SU-DHL-6 (cell line): ENCODE measurements at regions not wholly inside any gene's neighbourhood (a gene's known extent, or its start where the extent isn't known, plus 50 kb on each side); places are given as distances from the start of the nearest gene placed in this dataset.

Experiments used
- H2AFZ ChIP-seq: fragments of 200-600 bp; sonication (generic); 2 replicates; pipeline ENCODE4 v1.6.1; 2014; ENCODE audit warnings: low read depth, mild to moderate bottlenecking, moderate library complexity, mixed read lengths, antibody characterized with exemption, low read length; ENCODE audit not compliant: severe bottlenecking
- H3F3A ChIP-seq: fragments of 200-600 bp; shearing (Covaris generic); 2 replicates; pipeline ENCODE4 v1.6.0; 2016; ENCODE audit warnings: antibody characterized with exemption, mild to moderate bottlenecking; ENCODE audit not compliant: insufficient read depth
- H3K27ac ChIP-seq: fragments of 200-600 bp; sonication (generic); 2 replicates; pipeline ENCODE4 v1.5.1; 2016; ENCODE audit warnings: low read depth, mild to moderate bottlenecking, low read length, moderate library complexity, mixed read lengths
- H3K27me3 ChIP-seq: fragments of 200-600 bp; sonication (generic), shearing (Covaris generic); 2 replicates; pipeline ENCODE4 v1.6.0; 2014; ENCODE audit warnings: mild to moderate bottlenecking, low read length
- H3K36me3 ChIP-seq: fragments of 200-600 bp; sonication (generic); 2 replicates; pipeline ENCODE4 v1.6.1; 2014; ENCODE audit warnings: mild to moderate bottlenecking, low read length, mixed read lengths
- H3K4me2 ChIP-seq: fragments of 300-600, 200-600 bp; shearing (Covaris generic), sonication (generic); 2 replicates; pipeline ENCODE4 v1.6.0; 2014; ENCODE audit warnings: low read length, low read depth, mild to moderate bottlenecking; ENCODE audit not compliant: poor library complexity, severe bottlenecking
- H3K4me3 ChIP-seq: fragments of 200-600 bp; sonication (generic); 2 replicates; pipeline ENCODE4 v1.5.1; 2014; ENCODE audit warnings: antibody characterized with exemption, low read length, mild to moderate bottlenecking, mixed read lengths; ENCODE audit not compliant: insufficient read depth, poor library complexity, severe bottlenecking
- H3K79me2 ChIP-seq: fragments of 200-600 bp; sonication (generic); 2 replicates; pipeline ENCODE4 v1.6.1; 2014; ENCODE audit warnings: mild to moderate bottlenecking, low read length, moderate library complexity; ENCODE audit not compliant: insufficient read depth
- H3K9ac ChIP-seq: fragments of 200-600 bp; sonication (generic); 2 replicates; pipeline ENCODE4 v1.7.0; 2014; ENCODE audit warnings: mild to moderate bottlenecking, low read length
- H3K9me2 ChIP-seq: fragments of 200-600 bp; sonication (generic); replicated peaks from 2 replicates; pipeline ENCODE4 v1.6.1; 2014; ENCODE audit warnings: low read length; ENCODE audit not compliant: insufficient read depth
- H3K9me3 ChIP-seq: fragments of 200-600 bp; sonication (generic); 2 replicates; pipeline ENCODE4 v1.6.1; 2014; ENCODE audit warnings: low read length, mixed read lengths; ENCODE audit not compliant: insufficient read depth
- H4K20me1 ChIP-seq: fragments of 200-600 bp; sonication (generic); 2 replicates; pipeline ENCODE4 v1.6.1; 2014; ENCODE audit warnings: low read depth, mild to moderate bottlenecking, antibody characterized with exemption, low read length, moderate library complexity, mixed read lengths
- EZH2phosphoT487 ChIP-seq: fragments of 200-600 bp; sonication (generic), shearing (Covaris generic); conservative IDR thresholded peaks from 2 replicates; pipeline ENCODE4 v1.6.1; 2018; ENCODE audit warnings: mild to moderate bottlenecking, antibody characterized with exemption, low read length, moderate library complexity, mixed read lengths
- TF ChIP-seq, protein P1 (sequence below): fragments of 200-600 bp; sonication (generic); IDR thresholded peaks from one replicate; pipeline ENCODE4 v1.5.1; 2017; ENCODE audit warnings: antibody characterized with exemption, mild to moderate bottlenecking, low read length, moderate library complexity; ENCODE audit not compliant: insufficient read depth, poor library complexity, severe bottlenecking

- H3K9ac ChIP-seq: no peak overlapping the region
- no peaks in the 10 kb centered on the region for H4K20me1 ChIP-seq
- no peak overlapping the region for H3K27ac ChIP-seq
- no peak overlapping the region for H2AFZ ChIP-seq
- H3K4me3 ChIP-seq: no peak overlapping the region
- no peaks in the 10 kb centered on the region for H3K36me3 ChIP-seq
- H3K9me3 ChIP-seq: no peaks in the 10 kb centered on the region
- no peaks in the 10 kb centered on the region for H3F3A ChIP-seq
- no peaks in the 10 kb centered on the region; the same call in 1 of the 2 replicates for H3K27me3 ChIP-seq
- H3K4me2 ChIP-seq: no peak overlapping the region
- no peaks in the 10 kb centered on the region for H3K79me2 ChIP-seq
- no peaks in the 10 kb centered on the region for H3K9me2 ChIP-seq
- TF ChIP-seq, protein P1, sequence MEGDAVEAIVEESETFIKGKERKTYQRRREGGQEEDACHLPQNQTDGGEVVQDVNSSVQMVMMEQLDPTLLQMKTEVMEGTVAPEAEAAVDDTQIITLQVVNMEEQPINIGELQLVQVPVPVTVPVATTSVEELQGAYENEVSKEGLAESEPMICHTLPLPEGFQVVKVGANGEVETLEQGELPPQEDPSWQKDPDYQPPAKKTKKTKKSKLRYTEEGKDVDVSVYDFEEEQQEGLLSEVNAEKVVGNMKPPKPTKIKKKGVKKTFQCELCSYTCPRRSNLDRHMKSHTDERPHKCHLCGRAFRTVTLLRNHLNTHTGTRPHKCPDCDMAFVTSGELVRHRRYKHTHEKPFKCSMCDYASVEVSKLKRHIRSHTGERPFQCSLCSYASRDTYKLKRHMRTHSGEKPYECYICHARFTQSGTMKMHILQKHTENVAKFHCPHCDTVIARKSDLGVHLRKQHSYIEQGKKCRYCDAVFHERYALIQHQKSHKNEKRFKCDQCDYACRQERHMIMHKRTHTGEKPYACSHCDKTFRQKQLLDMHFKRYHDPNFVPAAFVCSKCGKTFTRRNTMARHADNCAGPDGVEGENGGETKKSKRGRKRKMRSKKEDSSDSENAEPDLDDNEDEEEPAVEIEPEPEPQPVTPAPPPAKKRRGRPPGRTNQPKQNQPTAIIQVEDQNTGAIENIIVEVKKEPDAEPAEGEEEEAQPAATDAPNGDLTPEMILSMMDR: no peak
- TF ChIP-seq EZH2phosphoT487: no peak
Measured at GRCh38 chr1:99445071-99445470, 180.8 kb downstream of the PLPPR4 start.

GRCh38 chr1:99445486-99445885 is 181.2 kb downstream of the PLPPR4 start:
- Histone ChIP-seq H3K9me2 (no peaks in the 10 kb centered on the region), H3K4me2 (no peak overlapping the region), H3F3A (no peaks in the 10 kb centered on the region), H2AFZ (no peak overlapping the region), H3K9me3 (no peaks in the 10 kb centered on the region), H3K27ac (no peak overlapping the region), H3K9ac (no peak overlapping the region), H3K79me2 (no peaks in the 10 kb centered on the region), H3K4me3 (no peak overlapping the region), H3K36me3 (no peaks in the 10 kb centered on the region), H4K20me1 (no peaks in the 10 kb centered on the region), H3K27me3 (no peaks in the 10 kb centered on the region; the same call in 1 of the 2 replicates)
- TF ChIP-seq, protein P1: no peak
- no peak for TF ChIP-seq EZH2phosphoT487

DNA sequence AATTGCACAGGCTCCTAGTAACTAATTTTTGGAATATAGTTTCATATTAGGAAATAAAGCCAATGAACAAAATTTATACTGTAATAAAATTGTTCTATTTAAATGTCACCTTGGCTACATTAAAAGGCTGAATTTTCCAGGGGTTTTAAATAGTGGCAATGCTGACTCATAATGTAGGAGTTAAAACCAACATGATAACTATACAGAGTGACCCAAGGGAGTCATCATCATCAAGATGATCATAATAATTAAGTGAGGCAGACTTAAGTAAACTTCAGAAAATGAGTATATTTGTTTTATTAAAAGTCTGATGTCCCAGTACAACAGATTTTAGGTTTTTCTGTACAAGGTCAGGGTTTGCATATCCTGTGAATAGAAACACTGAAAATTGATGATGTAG is 183.4 kb downstream of the PLPPR4 start:
- H3K79me2 ChIP-seq: no peaks in the 10 kb centered on the region
- no peaks in the 10 kb centered on the region for H3K9me2 ChIP-seq
- no peaks in the 10 kb centered on the region for H3K36me3 ChIP-seq
- H4K20me1 ChIP-seq: no peaks in the 10 kb centered on the region
- H3K4me2 ChIP-seq: no peak overlapping the region
- no peaks in the 10 kb centered on the region for H3K27me3 ChIP-seq
- H2AFZ ChIP-seq: no peak overlapping the region
- no peak overlapping the region for H3K27ac ChIP-seq
- H3F3A ChIP-seq: no peaks in the 10 kb centered on the region
- TF ChIP-seq, protein P1: no peak
- TF ChIP-seq EZH2phosphoT487: no peak
- H3K4me3 ChIP-seq: no peak overlapping the region
- no peaks in the 10 kb centered on the region for H3K9me3 ChIP-seq
- H3K9ac ChIP-seq: no peak overlapping the region
